ENCODE measurements at regions not wholly inside any gene's neighbourhood (a gene's known extent, or its start where the extent isn't known, plus 50 kb on each side); places are given as distances from the start of the nearest gene placed in this dataset.
"Not testable (repeated sequence)": the region's sequence is repeated elsewhere in the genome, so short reads cannot be mapped to it uniquely, and the experiment has no call there.

DNA sequence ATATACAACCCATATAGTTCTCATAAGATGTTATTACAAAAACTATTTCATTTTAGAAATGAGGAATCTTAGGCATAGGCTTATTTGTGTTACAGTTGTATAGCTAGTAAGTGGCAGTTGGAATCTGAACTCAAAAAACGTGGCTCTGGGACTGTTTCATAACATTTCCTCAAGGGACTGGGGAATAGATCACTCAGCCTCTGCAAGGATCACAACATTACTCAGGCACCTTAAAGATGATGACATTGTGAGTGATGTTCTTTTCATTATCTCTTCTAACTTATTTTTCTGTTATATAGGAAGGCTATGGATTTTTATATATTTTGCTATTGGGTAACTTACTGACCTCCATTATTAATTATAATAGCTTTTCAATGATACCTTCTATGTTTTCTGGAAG, 774.2 kb upstream of the LCORL start:
- H3K27ac ChIP-seq, result no peak overlapping the region
- DNase-seq (ENCODE audit: low read depth, low spot score), result no peak

DNA sequence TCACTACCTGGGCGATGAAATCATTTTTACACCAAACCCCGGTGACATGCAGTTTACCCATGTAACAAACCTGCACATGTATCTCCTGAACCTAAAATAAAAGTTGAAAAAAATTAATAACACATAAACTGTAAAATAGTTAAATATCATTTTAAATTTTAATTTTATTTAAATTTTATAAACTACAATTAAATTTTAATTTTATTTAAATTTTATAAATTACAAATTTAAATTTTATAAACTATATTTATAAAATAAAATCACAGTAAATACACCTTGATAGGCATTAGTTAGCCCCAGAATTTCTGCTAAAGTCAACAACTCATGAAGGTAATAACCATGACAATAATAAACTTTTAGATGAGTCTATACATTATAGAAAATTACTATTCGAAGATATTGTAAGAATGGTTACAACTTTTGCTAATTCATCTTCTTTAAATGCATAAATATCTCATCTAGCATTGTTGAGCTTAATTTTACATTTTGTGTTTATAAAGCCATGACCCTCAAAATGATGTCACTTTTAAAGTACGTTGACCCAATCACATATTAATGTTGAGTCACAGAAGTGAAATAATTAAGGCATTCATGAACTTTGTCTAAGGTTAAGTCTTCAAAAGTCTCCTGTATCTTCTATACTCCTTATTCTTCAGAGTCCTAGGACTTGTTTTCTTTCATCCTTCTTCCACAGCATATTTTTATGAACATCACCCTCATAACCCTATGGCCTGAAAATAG, 755.8 kb upstream of the LCORL start:
- no peak for DNase-seq (ENCODE audit: low read depth, low spot score)
- no peak overlapping the region for H3K27ac ChIP-seq

DNA sequence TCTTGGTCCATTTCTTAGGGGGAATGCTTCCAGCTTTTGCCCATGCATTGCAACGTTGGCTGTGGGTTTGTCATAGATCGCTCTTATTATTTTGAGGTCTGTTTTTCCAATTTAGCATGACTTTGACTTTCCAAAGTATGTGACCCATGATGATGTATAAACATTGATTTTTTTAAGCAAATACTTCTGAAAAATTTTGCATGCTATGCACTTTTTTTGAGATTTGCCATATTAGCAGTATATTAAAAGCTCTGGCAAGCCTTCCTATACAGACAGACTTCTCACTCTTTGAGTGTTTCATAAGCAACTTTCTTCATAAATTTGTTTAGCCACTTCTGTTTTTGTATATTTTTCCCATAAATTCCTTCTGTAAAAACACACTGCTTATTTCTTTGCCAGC, 746.4 kb upstream of the LCORL start:
- H3K27ac ChIP-seq, result no peak overlapping the region
- no peak for DNase-seq (ENCODE audit: low read depth, low spot score)

DNA sequence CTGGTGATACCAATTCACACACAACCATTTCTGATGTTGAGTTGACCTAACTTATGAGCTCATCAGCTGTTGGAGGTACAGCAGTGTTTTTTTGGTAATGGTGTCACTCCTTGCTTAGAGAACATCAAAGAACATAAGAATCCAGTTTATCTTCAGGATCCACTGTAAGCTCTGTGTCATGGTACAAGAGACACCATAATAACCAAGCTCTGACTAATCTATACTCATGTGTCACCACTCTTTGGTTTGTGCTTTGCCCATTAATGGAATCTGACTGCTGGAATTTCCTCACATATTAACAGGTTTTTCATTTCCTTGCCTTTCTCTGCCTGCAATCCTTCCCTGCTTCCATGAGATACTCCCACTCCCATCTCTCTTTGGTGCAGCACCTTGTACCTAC, 735.1 kb upstream of the LCORL start:
- DNase-seq (ENCODE audit: low read depth, low spot score), result no peak
- no peak overlapping the region for H3K27ac ChIP-seq

DNA sequence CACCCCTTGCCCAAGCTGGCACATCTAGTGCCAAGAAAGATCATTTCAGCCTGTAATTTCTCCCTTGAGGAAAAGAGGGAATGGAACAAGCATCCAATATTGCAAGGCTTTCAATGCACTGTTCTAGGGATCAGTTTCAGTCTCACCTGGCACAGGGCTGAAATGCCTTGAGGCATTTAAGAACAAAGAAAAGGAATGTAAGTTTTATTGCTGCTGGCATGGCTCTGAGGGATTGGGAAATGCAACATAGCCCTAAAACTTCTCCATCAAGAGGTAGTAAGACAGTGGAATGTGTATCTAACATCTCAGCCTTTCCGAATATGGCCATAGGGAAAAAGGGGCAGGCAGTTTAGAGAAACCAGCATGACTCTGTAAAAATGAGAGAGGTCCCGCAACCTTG, 732.6 kb upstream of the LCORL start:
- H3K27ac ChIP-seq, result no peak overlapping the region
- no peak for DNase-seq (ENCODE audit: low read depth, low spot score)

DNA sequence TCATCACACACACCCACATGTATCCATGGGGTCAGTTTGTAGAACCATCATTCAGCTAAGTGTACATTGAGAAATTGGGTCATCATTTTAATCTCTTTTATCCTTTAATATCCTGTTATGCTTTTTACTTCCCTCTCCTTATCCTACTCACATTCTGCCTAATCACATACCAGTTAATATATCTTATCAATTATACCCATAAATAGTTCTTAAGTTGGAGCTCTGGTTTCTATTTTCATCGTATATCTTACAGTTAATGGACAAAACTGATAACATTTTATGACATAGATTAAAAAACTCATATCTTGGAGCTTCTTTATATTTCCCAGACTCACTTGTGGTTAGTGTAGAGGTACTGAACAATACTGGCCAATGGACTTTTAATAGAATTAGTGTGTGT, 729.5 kb upstream of the LCORL start:
- no peak for DNase-seq (ENCODE audit: low read depth, low spot score)
- H3K27ac ChIP-seq, result no peak overlapping the region

DNA sequence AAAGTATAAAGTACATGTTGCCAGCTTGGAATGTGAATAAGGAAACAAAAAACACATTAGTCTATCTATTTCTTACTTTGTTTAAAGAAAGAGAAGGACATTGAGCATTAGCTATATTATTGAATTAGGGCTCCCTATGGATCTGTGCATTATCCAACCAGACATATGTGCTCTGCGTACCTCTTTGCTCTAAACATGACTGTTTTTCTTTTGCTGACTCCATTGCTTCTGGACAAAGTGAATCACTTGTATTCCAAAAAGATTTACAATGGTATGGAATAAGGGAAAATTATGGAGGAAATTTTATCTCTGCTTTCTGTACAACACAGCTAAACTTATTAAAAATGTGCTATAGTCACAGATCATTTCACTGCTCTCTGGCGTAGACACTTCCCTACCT, 727.8 kb upstream of the LCORL start:
- H3K27ac ChIP-seq, result no peak overlapping the region
- DNase-seq (ENCODE audit: low read depth, low spot score), result no peak

DNA sequence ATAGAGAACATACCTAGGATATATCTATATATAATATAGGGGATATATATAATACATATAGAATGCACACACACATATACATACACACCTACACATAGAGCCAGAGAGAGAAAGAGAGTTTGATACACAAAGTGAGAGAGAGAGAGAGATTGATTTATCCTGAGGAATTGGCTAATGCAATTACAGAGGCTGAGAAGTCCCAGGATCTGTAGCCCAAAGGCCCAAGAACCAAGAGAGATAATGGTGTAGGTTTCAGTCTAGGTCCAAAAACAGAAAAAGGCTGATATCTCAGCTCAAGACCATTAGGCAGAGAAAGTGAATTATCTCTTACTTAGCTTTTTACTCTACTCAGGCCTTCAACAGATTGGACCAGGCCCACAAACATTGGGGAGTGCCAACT, 715.0 kb upstream of the LCORL start:
- DNase-seq (ENCODE audit: low read depth, low spot score), result no peak

DNA sequence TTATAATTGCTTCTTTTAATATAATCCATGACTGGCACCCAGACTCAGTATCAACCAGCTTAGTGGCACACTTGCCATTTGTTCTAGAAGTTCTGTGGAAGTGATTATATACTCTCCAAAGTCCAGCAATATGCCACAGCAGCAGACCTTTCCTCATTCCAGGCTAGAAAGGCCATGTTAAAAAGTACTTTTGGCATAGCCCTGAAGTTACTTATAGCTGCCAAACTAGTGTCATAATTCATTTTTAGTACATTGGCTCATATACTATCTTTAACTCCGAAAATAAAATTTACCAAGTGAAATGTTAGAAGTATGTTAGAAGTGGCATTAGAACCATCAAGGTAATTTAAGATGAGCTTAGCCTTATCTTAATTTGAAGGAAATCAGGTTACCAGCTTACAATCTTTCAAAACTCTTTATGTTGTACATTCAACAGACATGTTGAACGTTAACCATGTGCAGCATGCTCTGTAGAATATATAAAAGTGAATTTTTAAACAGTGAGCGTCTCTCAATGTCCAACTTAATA, 714.2 kb upstream of the LCORL start:
- no peak for DNase-seq (ENCODE audit: low read depth, low spot score)
- H3K27ac ChIP-seq, result no peak overlapping the region

More for the DNA sequence above, 715.0 kb upstream of the LCORL start:
- H3K27ac ChIP-seq, result no peak overlapping the region

DNA sequence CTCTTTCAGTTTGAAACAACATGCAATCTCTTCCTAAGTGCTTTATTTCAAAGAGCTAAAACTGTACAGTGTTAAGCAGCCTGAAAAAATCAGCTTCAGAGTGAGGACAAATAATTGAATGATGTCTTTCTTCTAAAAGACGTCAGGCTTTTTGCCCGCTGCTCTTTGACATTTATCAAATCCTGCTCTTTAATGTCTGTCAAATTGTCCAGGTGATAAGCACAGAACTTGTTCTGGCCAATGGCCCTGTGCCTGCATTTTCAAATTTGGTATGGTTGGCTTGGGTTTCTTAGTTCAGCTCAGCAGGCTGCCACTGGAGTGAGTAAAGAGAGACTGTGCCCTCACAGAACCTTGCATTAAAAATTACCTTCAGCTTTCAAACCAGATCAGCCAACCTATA, 712.9 kb upstream of the LCORL start:
- no peak for DNase-seq (ENCODE audit: low read depth, low spot score)

DNA sequence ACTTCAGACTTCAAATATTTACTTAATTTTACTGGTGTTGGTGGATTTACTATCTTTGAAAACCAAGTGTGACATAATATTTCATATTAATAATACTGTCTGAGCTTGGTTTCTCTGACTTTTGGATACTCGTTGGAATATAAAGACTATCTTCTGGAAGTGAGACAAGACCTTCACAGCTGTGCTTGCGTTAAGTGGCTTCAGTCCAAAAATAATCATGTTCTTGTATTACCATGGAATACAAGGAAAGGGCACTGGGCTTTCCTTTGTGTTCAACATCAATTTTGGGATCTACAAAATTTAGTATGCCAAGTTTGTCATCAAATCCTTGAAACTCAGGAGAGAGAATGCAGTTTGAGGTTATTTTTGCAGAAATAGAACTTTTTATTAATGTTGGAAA, 712.4 kb upstream of the LCORL start:
- no peak for DNase-seq (ENCODE audit: low read depth, low spot score)
- no peak overlapping the region for H3K27ac ChIP-seq

More for the DNA sequence above, 712.9 kb upstream of the LCORL start:
- no peak overlapping the region for H3K27ac ChIP-seq

DNA sequence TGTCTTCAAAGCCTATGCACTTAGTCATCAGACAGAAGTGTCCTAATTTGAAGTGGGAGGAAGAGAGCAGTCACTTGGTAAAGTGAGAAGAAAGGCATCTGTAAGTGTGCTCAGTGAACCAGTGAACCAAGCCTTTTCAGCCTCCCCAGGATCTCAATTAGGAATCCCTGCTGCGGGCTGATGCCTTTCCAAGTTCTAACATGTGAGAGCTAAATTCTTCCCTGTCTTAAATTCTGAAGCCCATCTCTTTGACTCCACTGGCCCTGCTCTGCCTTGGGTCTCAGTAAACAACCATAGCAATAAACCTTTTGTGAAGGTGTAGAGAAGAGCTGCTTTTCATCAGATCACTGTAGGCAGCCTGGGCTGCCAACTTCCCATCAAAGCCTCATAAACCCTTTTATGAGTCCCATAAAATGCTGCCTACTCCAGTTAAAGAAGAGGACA, 701.2 kb upstream of the LCORL start:
- DNase-seq (ENCODE audit: low read depth, low spot score), result no peak
- no peak overlapping the region for H3K27ac ChIP-seq

DNA sequence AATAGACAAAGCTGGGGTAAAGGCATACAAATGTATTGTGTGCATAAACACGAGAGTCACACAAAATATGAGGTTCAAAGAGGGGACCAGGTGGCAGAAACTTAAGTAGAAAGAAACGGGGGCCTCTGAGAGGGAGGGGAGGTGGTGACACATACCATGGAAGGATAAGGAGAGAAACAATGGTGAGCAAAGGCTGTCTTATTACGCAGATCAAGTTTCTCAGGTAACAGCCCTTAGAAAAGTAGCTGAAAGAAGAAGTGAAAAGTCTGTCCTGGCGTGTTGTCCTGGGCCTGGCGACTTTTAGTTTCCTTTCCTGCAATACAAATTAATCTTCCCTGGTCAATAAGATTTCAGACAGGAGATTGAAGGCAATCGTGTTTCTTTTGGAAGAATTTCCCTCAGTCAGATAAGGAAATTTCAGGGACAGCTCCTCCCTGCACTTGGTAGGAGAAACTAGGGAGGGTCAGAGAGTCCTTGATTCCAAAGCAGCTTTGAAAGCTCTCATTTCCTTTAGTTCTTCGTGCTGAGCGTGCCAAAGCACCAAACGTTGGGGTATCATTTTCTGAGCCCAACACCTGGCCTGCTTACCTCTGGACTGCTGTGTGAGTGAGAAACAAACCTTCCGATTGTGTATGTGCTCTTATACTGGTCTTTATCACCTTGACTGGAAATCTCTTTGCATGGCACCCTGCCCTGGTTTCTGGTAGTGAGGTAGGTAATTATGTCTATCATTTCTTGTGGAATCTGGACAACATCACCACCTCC, 676.7 kb upstream of the LCORL start:
- DNase-seq (ENCODE audit: low read depth, low spot score), result no peak

DNA sequence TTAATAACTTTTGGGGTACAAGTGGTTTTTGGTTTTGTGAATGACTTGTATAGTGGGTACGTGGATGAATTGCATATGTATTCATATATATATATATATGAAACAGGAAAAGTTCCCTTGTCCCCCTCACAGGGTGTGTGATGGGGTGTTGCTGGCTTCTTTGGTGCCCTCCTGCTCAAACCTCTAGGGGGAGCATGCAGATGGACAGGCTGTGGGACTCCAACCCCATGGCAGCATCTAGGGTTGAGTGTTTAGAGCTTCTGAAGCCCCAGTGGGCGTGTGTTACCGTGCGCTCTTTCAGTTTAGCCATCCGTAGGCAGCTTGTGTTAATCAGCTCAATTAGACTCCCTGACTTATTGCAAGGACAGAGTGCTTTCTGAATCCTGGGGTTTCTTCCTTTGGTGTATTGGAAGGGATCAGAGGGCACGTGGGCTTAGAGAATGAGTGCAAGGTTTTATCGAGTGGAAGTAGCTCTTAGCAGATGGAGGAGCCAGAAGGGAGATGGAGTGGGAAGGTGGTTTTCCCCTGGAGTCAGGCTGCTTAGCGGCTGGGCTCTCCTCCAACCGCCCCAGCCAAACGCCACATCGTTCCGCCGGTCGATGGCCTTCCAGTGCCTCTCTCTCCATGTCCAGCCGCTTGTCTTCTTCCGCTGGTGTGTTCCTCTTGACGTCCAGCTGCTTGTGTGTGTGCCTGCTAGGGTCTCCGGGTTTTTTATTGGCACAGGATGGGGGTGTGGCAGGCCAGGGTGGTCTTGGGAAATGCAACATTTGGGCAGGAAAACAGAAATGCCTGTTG, 674.4 kb upstream of the LCORL start:
- DNase-seq (ENCODE audit: low read depth, low spot score), result no peak
- no peak overlapping the region for H3K27ac ChIP-seq

More for the DNA sequence above, 676.7 kb upstream of the LCORL start:
- H3K27ac ChIP-seq, result no peak overlapping the region

DNA sequence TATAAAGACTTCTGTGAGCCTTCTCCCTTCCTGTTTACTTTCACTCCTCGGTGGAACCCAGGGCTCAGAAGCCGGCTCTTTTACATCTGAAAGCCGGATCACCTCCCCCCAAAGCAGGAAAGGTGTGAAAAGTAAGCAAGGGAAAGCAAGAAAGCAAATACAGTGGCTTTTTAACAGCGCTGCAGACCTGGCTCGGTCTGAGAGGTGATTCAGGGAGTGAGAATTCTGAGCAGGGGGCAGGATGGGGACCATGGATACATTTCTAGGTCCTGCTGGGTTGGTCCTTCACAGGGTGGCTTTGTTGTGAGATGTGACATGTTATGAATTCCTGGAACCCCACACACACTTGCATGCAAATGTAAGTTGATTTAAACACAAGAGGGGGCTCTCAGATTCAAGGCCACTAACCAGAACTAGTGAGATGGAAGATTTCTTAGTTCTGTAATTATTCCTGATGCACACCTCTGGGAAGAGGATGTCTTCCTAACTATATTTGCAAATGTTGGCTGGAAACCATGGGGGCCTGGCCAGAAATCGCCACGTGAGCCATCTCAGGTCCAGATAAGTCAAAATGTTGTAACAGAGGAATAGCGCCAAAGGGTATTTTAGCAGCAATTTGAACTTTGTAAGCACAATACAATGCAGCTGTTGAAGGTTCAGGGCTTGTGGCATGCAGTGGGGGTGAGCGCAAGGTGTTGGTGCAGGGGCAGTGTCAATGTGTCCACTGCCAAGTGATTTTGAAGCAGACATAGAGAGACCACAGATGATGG, 670.1 kb upstream of the LCORL start:
- H3K27ac ChIP-seq, result no peak overlapping the region
- no peak for DNase-seq (ENCODE audit: low read depth, low spot score)

DNA sequence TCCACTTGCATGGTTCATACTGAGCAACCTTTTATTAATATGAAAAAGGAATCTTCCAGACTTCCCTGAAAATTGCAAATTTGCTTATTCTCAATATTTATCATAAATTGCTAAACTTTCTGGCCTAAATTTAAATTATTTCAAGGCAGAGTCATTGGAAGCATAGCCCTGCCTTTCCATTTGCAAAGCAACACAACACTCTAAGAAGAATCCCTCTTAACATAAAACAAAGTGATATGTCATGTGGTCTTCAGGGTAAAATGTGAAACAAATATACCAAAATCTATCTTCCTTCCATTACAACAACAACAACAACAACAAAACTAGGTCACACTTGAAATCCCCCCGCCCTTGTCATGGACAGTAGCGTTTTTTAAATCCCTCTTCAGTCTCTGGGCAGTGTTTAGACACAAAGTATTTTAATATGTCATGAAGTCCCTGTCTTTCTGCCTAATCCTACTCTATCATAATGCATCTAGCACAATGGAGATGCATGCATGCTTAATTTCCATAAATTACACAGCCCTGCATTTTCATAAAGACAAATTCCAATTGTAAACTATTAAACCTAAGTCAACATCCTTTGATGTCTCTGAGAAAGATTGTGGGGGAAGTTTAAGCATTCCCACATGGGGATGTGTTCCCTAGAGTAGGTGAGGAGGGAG, 668.9 kb upstream of the LCORL start:
- no peak for DNase-seq (ENCODE audit: low read depth, low spot score)
- H3K27ac ChIP-seq, result no peak overlapping the region

DNA sequence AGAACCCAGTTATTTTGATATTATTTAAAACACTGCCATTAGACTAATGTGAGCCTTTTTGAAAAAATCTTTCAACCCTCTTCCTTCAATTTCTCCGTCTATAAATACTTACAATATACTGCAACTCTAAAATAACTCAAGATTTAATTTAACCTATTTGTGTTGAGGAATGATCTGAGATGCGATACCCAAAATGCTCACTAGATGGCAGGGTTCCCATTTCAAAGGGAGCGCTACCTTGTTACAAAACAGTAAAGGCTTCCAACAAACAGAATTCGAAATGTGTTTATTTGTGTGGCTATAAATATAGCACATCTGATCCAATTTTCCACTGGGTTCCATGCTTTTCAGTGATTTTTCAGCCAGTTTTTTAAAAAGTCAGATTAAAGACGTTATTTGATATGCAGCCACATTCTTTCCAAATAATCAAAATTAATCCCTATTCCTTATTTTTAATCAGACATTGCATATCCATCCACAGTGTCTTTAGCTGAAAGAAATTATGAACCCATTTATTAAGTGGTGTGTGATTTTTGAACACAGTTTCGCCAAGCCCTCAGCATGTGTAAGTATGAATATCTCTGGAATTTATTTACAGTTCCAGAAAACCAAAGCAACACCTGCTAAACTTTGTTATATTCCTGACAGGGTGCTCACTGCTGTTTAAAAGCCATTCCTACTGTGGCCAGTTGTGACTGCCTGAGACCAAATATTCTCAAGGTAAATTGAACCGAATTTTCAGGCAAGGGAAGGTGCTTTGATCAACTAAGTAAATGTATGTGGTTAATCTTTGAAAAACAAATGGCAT, 668.0 kb upstream of the LCORL start:
- H3K27ac ChIP-seq, result no peak overlapping the region
- no peak for DNase-seq (ENCODE audit: low read depth, low spot score)

DNA sequence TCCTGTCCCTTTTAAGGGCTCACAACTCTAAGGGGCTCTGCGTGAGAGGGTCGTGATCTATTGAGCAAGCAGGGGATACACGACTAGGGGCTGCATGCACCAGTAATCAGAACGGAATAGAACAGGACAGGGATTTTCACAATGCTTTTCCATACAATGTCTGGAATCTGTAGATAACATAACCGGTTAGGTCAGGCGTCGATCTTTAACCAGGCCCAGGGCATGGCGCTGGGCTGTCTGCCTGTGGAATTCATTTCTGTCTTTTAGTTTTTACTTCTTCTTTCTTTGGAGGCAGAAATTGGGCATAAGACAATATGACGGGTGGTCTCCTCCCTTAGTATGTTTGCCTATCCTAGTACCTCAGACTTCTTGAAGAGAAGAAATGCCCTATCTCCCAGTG, 666.8 kb upstream of the LCORL start:
- not testable (repeated sequence) for H3K27ac ChIP-seq; DNase-seq (ENCODE audit: low read depth, low spot score)

Measured in epithelial cell of prostate (primary cell).